ENCODE measurements at regions not wholly inside any gene's neighbourhood (a gene's known extent, or its start where the extent isn't known, plus 50 kb on each side); places are given as distances from the start of the nearest gene placed in this dataset.

DNA sequence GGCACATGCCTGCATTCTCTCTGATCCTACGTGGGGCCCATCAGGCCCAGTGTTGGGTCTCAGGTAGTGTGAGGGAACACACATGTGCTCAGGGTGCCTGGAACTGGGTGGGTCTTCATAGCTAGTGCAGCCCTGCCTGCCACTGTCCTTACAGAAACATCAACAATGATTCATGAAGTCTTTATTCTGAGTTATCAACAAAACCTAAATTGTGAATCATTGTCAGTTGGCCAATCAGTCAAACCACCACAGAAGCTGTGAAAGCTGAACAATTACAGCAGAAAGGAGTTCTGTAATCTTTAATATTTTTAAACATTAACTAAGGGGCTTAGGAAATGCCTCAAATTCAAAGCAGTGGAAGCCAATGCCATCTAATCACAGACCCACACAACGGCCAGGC is 82.8 kb upstream of the ZNF521 start:
- Histone ChIP-seq H3K4me3 (ENCODE audit: insufficient read depth, low read depth, low read length) (no peak overlapping the region), H2BK120ac (ENCODE audit: low read depth, low read length) (no peak overlapping the region), H3K14ac (replicated peaks; ENCODE audit: low read depth, low read length) (no peak overlapping the region), H3K18ac (ENCODE audit: low read depth, low read length) (no peak overlapping the region), H3K27ac (ENCODE audit: insufficient read depth, low read length) (no peak overlapping the region), H2AFZ (replicated peaks; ENCODE audit: low read length, poor library complexity) (no peak overlapping the region), H3K4ac (ENCODE audit: low read depth, low read length) (no peak overlapping the region), H3K23ac (ENCODE audit: low read depth, low read length) (no peak overlapping the region), H2AK5ac (ENCODE audit: low read depth, low read length) (no peak overlapping the region), H2BK15ac (ENCODE audit: low read depth, low read length) (no peak overlapping the region), H4K91ac (ENCODE audit: insufficient read depth, low read depth, low read length) (no peak overlapping the region), H3K4me1 (ENCODE audit: control insufficient read depth, insufficient read depth, low read length) (peaks cover 2% of the 10 kb centered on the region; the same call in 1 of the 2 replicates), H4K20me1 (ENCODE audit: insufficient read depth, low read length) (no peaks in the 10 kb centered on the region), H2BK20ac (ENCODE audit: low read depth, low read length) (no peak overlapping the region), H4K8ac (ENCODE audit: low read depth in 2 of 2, low read length in 2 of 2) (no peak overlapping the region), H3K4me2 (ENCODE audit: low read depth, low read length) (no peak overlapping the region), H3K9me3 (ENCODE audit: control insufficient read depth, insufficient read depth, low read length) (no peaks in the 10 kb centered on the region), H2AK9ac (replicated peaks; ENCODE audit: low read depth, low read length, poor library complexity) (no peak overlapping the region), H3K36me3 (ENCODE audit: control insufficient read depth, insufficient read depth, low read length) (no peaks in the 10 kb centered on the region), H3K9ac (ENCODE audit: low read depth, low read length) (no peak overlapping the region), H3K79me1 (ENCODE audit: low read depth in 1 of 2, low read length in 2 of 2) (no peaks in the 10 kb centered on the region), H3K9me1 (ENCODE audit: insufficient read depth, low read length) (no peaks in the 10 kb centered on the region; the same call in 1 of the 2 replicates), H2BK5ac (ENCODE audit: low read depth, low read length, poor library complexity, severe bottlenecking) (no peak overlapping the region), H4K5ac (ENCODE audit: low read depth, low read length) (no peak overlapping the region), H3K27me3 (ENCODE audit: control insufficient read depth, insufficient read depth, low read length) (no peaks in the 10 kb centered on the region), H3K56ac (ENCODE audit: extremely low read depth, insufficient read depth, low read length) (no peak overlapping the region)
- no peak for ATAC-seq (ENCODE audit: low read depth)
- WGBS, 2 experiments (ENCODE audit: extremely low coverage in 2 of 2, insufficient read length in 1 of 2), result no CpG with 5 or more reads among the region's 2 CpGs
- no TSS peak for BruUV-seq (replicated peaks)
- no peak for TF ChIP-seq MAZ (IDR thresholded peaks at IDR 0.05; ENCODE audit: borderline replicate concordance, low read depth, low read length)
- no peak for TF ChIP-seq RCOR1 (IDR thresholded peaks at IDR 0.05; ENCODE audit: insufficient replicate concordance, low read length)
- TF ChIP-seq, protein P1, sequence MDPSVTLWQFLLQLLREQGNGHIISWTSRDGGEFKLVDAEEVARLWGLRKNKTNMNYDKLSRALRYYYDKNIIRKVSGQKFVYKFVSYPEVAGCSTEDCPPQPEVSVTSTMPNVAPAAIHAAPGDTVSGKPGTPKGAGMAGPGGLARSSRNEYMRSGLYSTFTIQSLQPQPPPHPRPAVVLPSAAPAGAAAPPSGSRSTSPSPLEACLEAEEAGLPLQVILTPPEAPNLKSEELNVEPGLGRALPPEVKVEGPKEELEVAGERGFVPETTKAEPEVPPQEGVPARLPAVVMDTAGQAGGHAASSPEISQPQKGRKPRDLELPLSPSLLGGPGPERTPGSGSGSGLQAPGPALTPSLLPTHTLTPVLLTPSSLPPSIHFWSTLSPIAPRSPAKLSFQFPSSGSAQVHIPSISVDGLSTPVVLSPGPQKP (IDR thresholded peaks at IDR 0.05; ENCODE audit: borderline replicate concordance, low read depth, low read length), result no peak
- TF ChIP-seq NFE2L2 (IDR thresholded peaks at IDR 0.05; ENCODE audit: low read depth, low read length), result no peak
- no peak for TF ChIP-seq POLR2A (IDR thresholded peaks at IDR 0.05; ENCODE audit: low read depth, low read length)
- TF ChIP-seq MAFK (IDR thresholded peaks at IDR 0.05; ENCODE audit: low read depth, low read length), result no peak
- TF ChIP-seq FOS (IDR thresholded peaks at IDR 0.05; ENCODE audit: low read depth, low read length), result no peak
- TF ChIP-seq SMC3 (IDR thresholded peaks at IDR 0.05; ENCODE audit: low read depth, low read length), result no peak
- TF ChIP-seq, protein P2, sequence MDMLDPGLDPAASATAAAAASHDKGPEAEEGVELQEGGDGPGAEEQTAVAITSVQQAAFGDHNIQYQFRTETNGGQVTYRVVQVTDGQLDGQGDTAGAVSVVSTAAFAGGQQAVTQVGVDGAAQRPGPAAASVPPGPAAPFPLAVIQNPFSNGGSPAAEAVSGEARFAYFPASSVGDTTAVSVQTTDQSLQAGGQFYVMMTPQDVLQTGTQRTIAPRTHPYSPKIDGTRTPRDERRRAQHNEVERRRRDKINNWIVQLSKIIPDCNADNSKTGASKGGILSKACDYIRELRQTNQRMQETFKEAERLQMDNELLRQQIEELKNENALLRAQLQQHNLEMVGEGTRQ (IDR thresholded peaks at IDR 0.05; ENCODE audit: low read depth, low read length), result no peak
- TF ChIP-seq, protein P3, sequence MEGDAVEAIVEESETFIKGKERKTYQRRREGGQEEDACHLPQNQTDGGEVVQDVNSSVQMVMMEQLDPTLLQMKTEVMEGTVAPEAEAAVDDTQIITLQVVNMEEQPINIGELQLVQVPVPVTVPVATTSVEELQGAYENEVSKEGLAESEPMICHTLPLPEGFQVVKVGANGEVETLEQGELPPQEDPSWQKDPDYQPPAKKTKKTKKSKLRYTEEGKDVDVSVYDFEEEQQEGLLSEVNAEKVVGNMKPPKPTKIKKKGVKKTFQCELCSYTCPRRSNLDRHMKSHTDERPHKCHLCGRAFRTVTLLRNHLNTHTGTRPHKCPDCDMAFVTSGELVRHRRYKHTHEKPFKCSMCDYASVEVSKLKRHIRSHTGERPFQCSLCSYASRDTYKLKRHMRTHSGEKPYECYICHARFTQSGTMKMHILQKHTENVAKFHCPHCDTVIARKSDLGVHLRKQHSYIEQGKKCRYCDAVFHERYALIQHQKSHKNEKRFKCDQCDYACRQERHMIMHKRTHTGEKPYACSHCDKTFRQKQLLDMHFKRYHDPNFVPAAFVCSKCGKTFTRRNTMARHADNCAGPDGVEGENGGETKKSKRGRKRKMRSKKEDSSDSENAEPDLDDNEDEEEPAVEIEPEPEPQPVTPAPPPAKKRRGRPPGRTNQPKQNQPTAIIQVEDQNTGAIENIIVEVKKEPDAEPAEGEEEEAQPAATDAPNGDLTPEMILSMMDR (conservative IDR thresholded peaks at IDR 0.05; ENCODE audit: low read depth, low read length), result no peak
- no peak for TF ChIP-seq RFX5 (IDR thresholded peaks at IDR 0.05; ENCODE audit: low read depth, low read length)
- TF ChIP-seq CEBPB (IDR thresholded peaks at IDR 0.05; ENCODE audit: low read depth, low read length), result no peak
- no peak for TF ChIP-seq RAD21 (IDR thresholded peaks at IDR 0.05; ENCODE audit: low read length)
- TF ChIP-seq MXI1 (IDR thresholded peaks at IDR 0.05; ENCODE audit: borderline replicate concordance, low read depth, low read length), result no peak
- in situ Hi-C loops (cut with MboI; ENCODE audit: low sequenced_read_pairs) (no loop called here), intact Hi-C loops (cut with micrococcal nuclease) (no loop called here), dilution Hi-C loops (cut with HindIII; ENCODE audit: low sequenced_read_pairs, unreplicated experiment) (no loop called here)
- ChIA-PET CTCF (no interaction called here), POLR2A (ENCODE audit: unreplicated experiment) (no interaction called here)
- DNase-seq, result no peak

Measured in IMR-90 (cell line).